Peyer's patch (tissue), 4 donors: ENCODE measurements at regions not wholly inside any gene's neighbourhood (a gene's known extent, or its start where the extent isn't known, plus 50 kb on each side); places are given as distances from the start of the nearest gene placed in this dataset.

Experiments used
- POLR2A ChIP-seq, 2 donors: fragments of 450-650 bp; IDR thresholded peaks; one replicate each; pipeline ENCODE4 v1.5.1; 2017; ENCODE audit warnings: antibody characterized with exemption in 2 of 2, mild to moderate bottlenecking in 2 of 2, moderate library complexity in 2 of 2
- TF ChIP-seq, protein P1 (sequence below), 6 experiments: fragments of 450-650 bp in 4 of 6; fragments of 200-600 bp in 2 of 6; sonication (generic) in 1 of 6; IDR thresholded peaks; one replicate each; pipeline ENCODE4 v1.5.1; 2017 to 2019; ENCODE audit warnings: antibody characterized with exemption in 6 of 6, mild to moderate bottlenecking in 3 of 6, moderate library complexity in 1 of 6

DNA sequence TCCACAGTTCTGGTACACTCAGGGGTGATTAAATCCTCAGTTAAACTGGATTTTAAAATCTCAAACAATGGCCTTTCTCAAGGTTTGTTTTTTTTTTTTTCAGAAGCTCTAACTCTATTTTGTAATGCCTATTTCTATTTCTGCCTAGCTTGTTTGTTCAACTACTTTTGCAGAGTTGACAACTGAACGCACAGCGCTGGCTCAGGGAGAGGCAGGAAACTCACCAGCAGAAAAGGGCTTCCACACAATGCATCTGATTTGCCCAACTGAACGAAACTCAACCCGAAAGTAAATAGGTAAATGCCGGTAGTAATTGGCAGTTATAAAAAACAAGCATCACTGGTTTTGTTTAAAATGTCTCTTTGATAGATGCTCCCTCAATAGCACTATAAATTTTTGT, 52.7 kb upstream of the CNEP1R1 start:
- TF ChIP-seq, protein P1, sequence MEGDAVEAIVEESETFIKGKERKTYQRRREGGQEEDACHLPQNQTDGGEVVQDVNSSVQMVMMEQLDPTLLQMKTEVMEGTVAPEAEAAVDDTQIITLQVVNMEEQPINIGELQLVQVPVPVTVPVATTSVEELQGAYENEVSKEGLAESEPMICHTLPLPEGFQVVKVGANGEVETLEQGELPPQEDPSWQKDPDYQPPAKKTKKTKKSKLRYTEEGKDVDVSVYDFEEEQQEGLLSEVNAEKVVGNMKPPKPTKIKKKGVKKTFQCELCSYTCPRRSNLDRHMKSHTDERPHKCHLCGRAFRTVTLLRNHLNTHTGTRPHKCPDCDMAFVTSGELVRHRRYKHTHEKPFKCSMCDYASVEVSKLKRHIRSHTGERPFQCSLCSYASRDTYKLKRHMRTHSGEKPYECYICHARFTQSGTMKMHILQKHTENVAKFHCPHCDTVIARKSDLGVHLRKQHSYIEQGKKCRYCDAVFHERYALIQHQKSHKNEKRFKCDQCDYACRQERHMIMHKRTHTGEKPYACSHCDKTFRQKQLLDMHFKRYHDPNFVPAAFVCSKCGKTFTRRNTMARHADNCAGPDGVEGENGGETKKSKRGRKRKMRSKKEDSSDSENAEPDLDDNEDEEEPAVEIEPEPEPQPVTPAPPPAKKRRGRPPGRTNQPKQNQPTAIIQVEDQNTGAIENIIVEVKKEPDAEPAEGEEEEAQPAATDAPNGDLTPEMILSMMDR (IDR thresholded peaks at IDR 0.05), result no peak
- TF ChIP-seq POLR2A (IDR thresholded peaks at IDR 0.05), result no peak
